Epidermal melanocyte (primary cell): ENCODE measurements at regions not wholly inside any gene's neighbourhood (a gene's known extent, or its start where the extent isn't known, plus 50 kb on each side); places are given as distances from the start of the nearest gene placed in this dataset.

Experiments
- DNase-seq: peaks from one replicate; pipeline ENCODE4 v3.0.0; 2011; ENCODE audit warnings: low spot score; ENCODE audit not compliant: insufficient read length

GRCh38 chr6:44705596-44705995 is 318.1 kb downstream of the CDC5L start:
- DNase-seq: no peak

GRCh38 chr6:44706011-44706410 is 318.5 kb downstream of the CDC5L start:
- DNase-seq: no peak

GRCh38 chr6:44708208-44708607 is 320.7 kb downstream of the CDC5L start:
- DNase-seq: no peak

- DNase-seq: peak; percentile 59
Measured at GRCh38 chr6:44712353-44713111, 325.0 kb downstream of the CDC5L start.

- DNase-seq: no peak
Measured at GRCh38 chr6:44715188-44715587, 327.7 kb downstream of the CDC5L start.

GRCh38 chr6:44715925-44716324 is 328.4 kb downstream of the CDC5L start:
- DNase-seq: no peak

- no peak for DNase-seq
Measured at GRCh38 chr6:44717431-44717830, 329.9 kb downstream of the CDC5L start.

- no peak for DNase-seq
Measured at GRCh38 chr6:44721954-44722578, 334.6 kb downstream of the CDC5L start.

- no peak for DNase-seq
Measured at GRCh38 chr6:44722736-44723135, 335.2 kb downstream of the CDC5L start.

- no peak for DNase-seq
Measured at GRCh38 chr6:44723439-44724197, 336.1 kb downstream of the CDC5L start.

- DNase-seq: no peak
Measured at GRCh38 chr6:44725070-44725469, 337.6 kb downstream of the CDC5L start.

GRCh38 chr6:44727651-44728630 is 340.4 kb downstream of the CDC5L start:
- DNase-seq: no peak

- peak; percentile 76 for DNase-seq
Measured at GRCh38 chr6:44730771-44731391, 343.4 kb downstream of the CDC5L start.

GRCh38 chr6:44731485-44732095 is 344.1 kb downstream of the CDC5L start:
- DNase-seq: no peak

GRCh38 chr6:44732243-44732642 is 344.7 kb downstream of the CDC5L start:
- no peak for DNase-seq

GRCh38 chr6:44733126-44733525 is 345.6 kb downstream of the CDC5L start:
- no peak for DNase-seq

- no peak for DNase-seq
Measured at GRCh38 chr6:44733868-44734267, 346.4 kb downstream of the CDC5L start.

GRCh38 chr6:44734886-44735629 is 347.6 kb downstream of the CDC5L start:
- no peak for DNase-seq

GRCh38 chr6:44735630-44735963 is 348.1 kb downstream of the CDC5L start:
- DNase-seq: no peak

- DNase-seq: no peak
Measured at GRCh38 chr6:44737341-44737740, 349.8 kb downstream of the CDC5L start.
